A549 (cell line): ENCODE measurements at regions not wholly inside any gene's neighbourhood (a gene's known extent, or its start where the extent isn't known, plus 50 kb on each side); places are given as distances from the start of the nearest gene placed in this dataset.

Experiments
- ATAC-seq, 2 experiments: fragments of 200-7000 bp in 1 of 2; fragments of >200 bp in 1 of 2; cut with Nextera tagmentation in 1 of 2; cut with Tn5 transposase in 1 of 2; 3 replicates each; pipeline versions ENCODE4 v1.8.0 to v1.9.1; 2018 to 2020; ENCODE audit warnings: mild to moderate bottlenecking in 1 of 2, moderate library complexity in 1 of 2
- CTCF ChIA-PET: fragments of 300-600 bp; sonication (Branson Sonifier 250); formaldehyde crosslinking; extraction: SDS; loops from one replicate; lab custom pipeline; 2021; ENCODE audit warnings: antibody characterized with exemption, inconsistent platforms; lab: Yijun Ruan, JAX
- POLR2A ChIA-PET: fragments of 350-600 bp; formaldehyde crosslinking; extraction: SDS; loops from one replicate; lab custom pipeline; 2021; ENCODE audit warnings: antibody characterized with exemption, inconsistent platforms; lab: Yijun Ruan, JAX
- DNase-seq, 2 experiments: peaks; one replicate each; pipeline versions ENCODE4 v3.0.0 to v3.0.0-alpha.2; 2011 to 2016; ENCODE audit warnings: low read depth in 1 of 2, low spot score in 1 of 2
- FAIRE-seq: peaks from 2 replicates; lab custom pipeline; 2011; peaks lifted over from hg19 to GRCh38; lab: Jason Lieb, UNC
- H3K27ac ChIP-seq, 2 experiments: fragments of >200 bp; sonication (Bioruptor Twin); formaldehyde crosslinking; 3 replicates each; pipeline ENCODE4 v1.5.1; 2016 to 2017
- H3K4me1 ChIP-seq: fragments of >200 bp; sonication (Bioruptor Twin); formaldehyde crosslinking; 3 replicates; pipeline ENCODE4 v1.6.1; 2016
- H3K4me2 ChIP-seq: fragments of >200 bp; sonication (Bioruptor Twin); formaldehyde crosslinking; 3 replicates; pipeline ENCODE4 v1.6.1; 2016
- H3K4me3 ChIP-seq: fragments of >200 bp; sonication (Bioruptor Twin); formaldehyde crosslinking; 3 replicates; pipeline ENCODE4 v1.5.1; 2016
- H3K9me3 ChIP-seq: fragments of >200 bp; sonication (Bioruptor Twin); formaldehyde crosslinking; 3 replicates; pipeline ENCODE4 v1.6.1; 2016
- CBX2 ChIP-seq: fragments of 200-600 bp; sonication (generic); IDR thresholded peaks from 2 replicates; pipeline ENCODE4 v1.6.1; 2016; ENCODE audit warnings: low read depth, mild to moderate bottlenecking, borderline replicate concordance
- GATA3 ChIP-seq: IDR thresholded peaks from 2 replicates; pipeline ENCODE4 v1.6.1; 2012; ENCODE audit warnings: borderline replicate concordance
- HDAC2 ChIP-seq: fragments of 200-600 bp; sonication (generic); IDR thresholded peaks from 2 replicates; pipeline ENCODE4 v1.6.1; 2016
- HEYL ChIP-seq: fragments of 250-450 bp; sonication (Bioruptor Pico); IDR thresholded peaks from 2 replicates; pipeline ENCODE4 v1.8.0; 2021; ENCODE audit warnings: mild to moderate bottlenecking, moderate library complexity
- JUNB ChIP-seq: fragments of >200 bp; sonication (Bioruptor Twin); formaldehyde crosslinking; IDR thresholded peaks from 2 replicates; pipeline ENCODE4 v1.6.1; 2016
- KDM5A ChIP-seq: fragments of 200-600 bp; sonication (generic); IDR thresholded peaks from 2 replicates; pipeline ENCODE4 v1.6.1; 2016; ENCODE audit warnings: antibody characterized with exemption, mild to moderate bottlenecking
- MYC ChIP-seq: IDR thresholded peaks from 2 replicates; pipeline ENCODE4 v1.6.1; 2012; ENCODE audit warnings: mild to moderate bottlenecking, inconsistent platforms, low read length, improper control_type of control experiment, borderline replicate concordance
- PHF8 ChIP-seq: fragments of 200-600 bp; sonication (generic); IDR thresholded peaks from 2 replicates; pipeline ENCODE4 v1.6.1; 2016; ENCODE audit warnings: low read depth, mild to moderate bottlenecking, antibody characterized with exemption, moderate library complexity, borderline replicate concordance
- ZC3H11A ChIP-seq: fragments of 450-650 bp; IDR thresholded peaks from 2 replicates; pipeline ENCODE4 v1.6.1; 2014; ENCODE audit warnings: antibody characterized with exemption, mild to moderate bottlenecking
- WGBS: methylation state at CpG from one replicate; pipeline ENCODE4 v1.1.6; 2017; ENCODE audit errors: missing lambda C conversion rate; 5-methylcytosine and 5-hydroxymethylcytosine counted together
- TF ChIP-seq, protein P1 (sequence below): fragments of 250-450 bp; sonication (Bioruptor Pico); IDR thresholded peaks from 2 replicates; pipeline ENCODE4 v1.5.0; 2021; ENCODE audit warnings: mild to moderate bottlenecking, moderate library complexity, borderline replicate concordance
- TF ChIP-seq, protein P2 (sequence below): fragments of >200 bp; sonication (Bioruptor Twin); formaldehyde crosslinking; IDR thresholded peaks from 2 replicates; pipeline ENCODE4 v1.6.1; 2016

DNA sequence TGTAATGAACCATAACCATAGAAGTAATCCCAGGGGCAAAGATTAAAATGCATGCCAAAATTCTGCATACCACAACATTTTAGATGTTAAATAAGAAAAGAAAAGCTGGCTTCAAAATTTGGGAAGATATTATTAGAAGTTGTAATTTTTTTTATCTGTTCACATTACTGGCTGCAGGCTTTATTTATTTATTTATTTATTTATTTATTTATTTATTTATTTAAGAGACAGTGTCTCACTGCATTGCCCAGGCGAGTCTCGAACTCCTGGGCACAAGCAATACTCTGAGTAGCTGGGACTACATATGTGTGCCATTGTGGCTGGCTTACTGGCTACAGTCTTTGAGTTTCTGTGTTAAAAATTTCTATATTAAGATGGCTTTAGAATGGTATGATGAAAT lies 66.5 kb upstream of the PNPT1 start:
- no peak overlapping the region for H3K4me3 ChIP-seq
- TF ChIP-seq MYC (no peak), ZC3H11A (peak; percentile 84)
- no peaks in the 10 kb centered on the region for H3K4me1 ChIP-seq
- ChIA-PET CTCF (no interaction called here), POLR2A (no interaction called here)
- FAIRE-seq (no peak), ATAC-seq (no peak), DNase-seq (no peak)
- no peak overlapping the region for H3K27ac ChIP-seq
- WGBS, result 87% methylated on average over 2 of the region's 2 CpGs
- H3K4me2 ChIP-seq, result no peak overlapping the region
- no peaks in the 10 kb centered on the region for H3K9me3 ChIP-seq

DNA sequence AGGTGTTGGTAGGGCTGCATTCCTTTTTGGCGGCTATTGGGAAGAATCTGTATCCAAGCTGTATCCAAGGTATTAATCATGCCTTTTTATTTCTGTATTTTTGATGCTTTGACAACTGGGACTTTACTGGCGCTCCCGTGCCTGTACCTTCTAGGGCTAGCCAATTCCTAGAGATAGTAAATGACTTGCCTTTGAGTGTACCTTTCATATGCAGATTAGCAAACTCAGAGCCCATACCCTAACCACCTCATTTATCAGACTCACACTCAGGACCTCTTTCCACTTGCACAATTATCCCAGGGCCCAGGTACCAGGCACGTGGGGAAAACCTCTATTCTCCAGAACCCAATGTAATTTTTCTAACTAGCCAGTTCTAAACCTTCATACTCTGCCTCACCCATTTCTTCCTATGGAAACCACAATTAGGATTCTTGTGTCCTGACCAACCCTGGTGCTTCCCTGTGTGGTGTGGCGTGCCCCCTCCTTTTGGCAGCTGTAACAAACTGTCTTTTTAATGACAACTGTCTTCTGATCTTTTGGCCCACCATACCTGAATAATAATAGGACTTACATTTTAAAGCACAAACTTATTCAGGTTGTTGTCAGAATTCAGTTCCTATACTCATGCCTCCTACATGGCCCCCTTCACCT lies 65.8 kb upstream of the PNPT1 start:
- Histone ChIP-seq H3K4me2 (no peak overlapping the region), H3K27ac (no peak overlapping the region), H3K9me3 (no peaks in the 10 kb centered on the region), H3K4me3 (no peak overlapping the region), H3K4me1 (no peaks in the 10 kb centered on the region)
- POLR2A ChIA-PET, result no interaction called here
- CTCF ChIA-PET, result interaction anchor here (2.6 to 2.7 kb wide), 2 partner anchors 12 to 41 kb away, joined by 13 to 14 read pairs; no protein-coding TSS in a partner anchor
- ATAC-seq (no peak), FAIRE-seq (no peak), DNase-seq (no peak)
- WGBS, result 66% methylated on average over 5 of the region's 5 CpGs
- no peak for TF ChIP-seq GATA3

DNA sequence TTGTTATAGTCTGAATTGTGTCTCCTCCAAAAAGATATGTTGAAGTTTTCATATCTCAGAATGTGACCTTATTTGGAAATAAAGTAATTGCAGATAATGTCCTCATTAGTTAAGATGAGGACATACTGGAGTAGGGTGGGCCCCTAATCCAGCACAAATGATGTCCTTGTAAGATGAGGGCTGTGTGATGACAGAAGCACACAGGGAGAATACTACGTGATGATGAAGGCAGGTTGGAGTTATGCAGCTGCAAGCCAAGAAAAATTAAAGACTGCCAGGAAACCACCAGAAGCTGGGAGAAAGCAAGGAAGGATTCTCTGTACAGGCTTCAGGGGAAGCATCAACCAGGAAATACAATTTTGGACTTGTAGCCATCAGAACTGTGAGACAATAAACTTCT lies 58.3 kb upstream of the PNPT1 start:
- FAIRE-seq (no peak), ATAC-seq (no peak), DNase-seq (no peak)
- TF ChIP-seq JUNB (no peak), PHF8 (no peak), KDM5A (no peak), HEYL (CRISPR knock-in tag) (no peak)
- TF ChIP-seq, protein P1, sequence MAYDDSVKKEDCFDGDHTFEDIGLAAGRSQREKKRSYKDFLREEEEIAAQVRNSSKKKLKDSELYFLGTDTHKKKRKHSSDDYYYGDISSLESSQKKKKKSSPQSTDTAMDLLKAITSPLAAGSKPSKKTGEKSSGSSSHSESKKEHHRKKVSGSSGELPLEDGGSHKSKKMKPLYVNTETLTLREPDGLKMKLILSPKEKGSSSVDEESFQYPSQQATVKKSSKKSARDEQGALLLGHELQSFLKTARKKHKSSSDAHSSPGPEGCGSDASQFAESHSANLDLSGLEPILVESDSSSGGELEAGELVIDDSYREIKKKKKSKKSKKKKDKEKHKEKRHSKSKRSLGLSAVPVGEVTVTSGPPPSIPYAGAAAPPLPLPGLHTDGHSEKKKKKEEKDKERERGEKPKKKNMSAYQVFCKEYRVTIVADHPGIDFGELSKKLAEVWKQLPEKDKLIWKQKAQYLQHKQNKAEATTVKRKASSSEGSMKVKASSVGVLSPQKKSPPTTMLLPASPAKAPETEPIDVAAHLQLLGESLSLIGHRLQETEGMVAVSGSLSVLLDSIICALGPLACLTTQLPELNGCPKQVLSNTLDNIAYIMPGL (CRISPR knock-in tag), result no peak
- TF ChIP-seq, protein P2, sequence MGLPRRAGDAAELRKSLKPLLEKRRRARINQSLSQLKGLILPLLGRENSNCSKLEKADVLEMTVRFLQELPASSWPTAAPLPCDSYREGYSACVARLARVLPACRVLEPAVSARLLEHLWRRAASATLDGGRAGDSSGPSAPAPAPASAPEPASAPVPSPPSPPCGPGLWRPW, result no peak
- WGBS, result 75% methylated on average over 1 of the region's 1 CpG
- H3K4me2 ChIP-seq, result no peak overlapping the region
- no peak overlapping the region for H3K4me3 ChIP-seq
- no peaks in the 10 kb centered on the region for H3K9me3 ChIP-seq
- POLR2A ChIA-PET, result no interaction called here
- no peaks in the 10 kb centered on the region for H3K4me1 ChIP-seq
- no peak overlapping the region for H3K27ac ChIP-seq
- CTCF ChIA-PET, result interaction anchor here (2.5 kb wide), 1 partner anchor 34 kb away, joined by 12 read pairs; no protein-coding TSS in a partner anchor

DNA sequence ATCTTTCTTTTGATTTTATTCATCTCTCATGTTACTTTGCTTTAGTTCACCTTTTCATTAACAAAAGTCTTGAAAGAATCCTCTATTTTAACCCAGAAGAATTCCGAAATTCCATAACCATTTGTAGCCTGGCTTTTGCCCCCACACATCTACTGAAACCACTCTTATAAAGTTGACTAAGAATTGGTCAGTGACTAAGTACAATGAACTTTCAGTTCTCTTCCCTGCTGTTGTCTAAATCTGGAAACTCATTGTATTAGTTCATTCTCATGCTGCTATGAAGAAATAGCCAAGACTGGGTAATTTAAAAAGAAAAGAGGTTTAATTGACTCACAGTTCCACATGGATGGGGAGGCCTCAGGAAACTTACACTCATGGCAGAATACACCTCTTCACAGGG lies 49.9 kb upstream of the PNPT1 start:
- FAIRE-seq (no peak), DNase-seq (no peak), ATAC-seq (no peak)
- H3K27ac ChIP-seq, result no peak overlapping the region
- no peak overlapping the region for H3K4me2 ChIP-seq
- POLR2A ChIA-PET, result no interaction called here
- TF ChIP-seq HDAC2, result no peak
- no peak for TF ChIP-seq CBX2
- no peak overlapping the region for H3K4me3 ChIP-seq
- H3K9me3 ChIP-seq, result no peaks in the 10 kb centered on the region
- H3K4me1 ChIP-seq, result no peaks in the 10 kb centered on the region
- WGBS, result 3% methylated on average over 1 of the region's 1 CpG
- CTCF ChIA-PET, result no interaction called here
